AG10803 (cell line): ENCODE measurements at regions not wholly inside any gene's neighbourhood (a gene's known extent, or its start where the extent isn't known, plus 50 kb on each side); places are given as distances from the start of the nearest gene placed in this dataset.
A peak's percentile ranks its signal among the peaks of the same experiment; 100 is the strongest.

Experiments
- DNase-seq: peaks from one replicate; pipeline ENCODE4 v3.0.0; 2010; ENCODE audit warnings: low read depth
- H3K4me3 ChIP-seq: 2 replicates; pipeline ENCODE4 v1.5.1; 2011; ENCODE audit warnings: mild to moderate bottlenecking, low read length, control low read depth
- CTCF ChIP-seq: conservative IDR thresholded peaks from 2 replicates; pipeline ENCODE4 v1.5.1; 2011; ENCODE audit warnings: mild to moderate bottlenecking, low read length, control low read depth, inconsistent platforms

- H3K4me3 ChIP-seq = no peak overlapping the region
- TF ChIP-seq CTCF = no peak
- DNase-seq = no peak
Measured at GRCh38 chr13:105389373-105389772, 1146.1 kb downstream of the EFNB2 start.

- no peak for DNase-seq
- no peak overlapping the region for H3K4me3 ChIP-seq
- no peak for TF ChIP-seq CTCF
Measured at GRCh38 chr13:105377452-105377851, 1158.0 kb downstream of the EFNB2 start.

GRCh38 chr13:105370011-105370650, 1165.3 kb downstream of the EFNB2 start:
- no peak for TF ChIP-seq CTCF
- H3K4me3 ChIP-seq = no peak overlapping the region
- DNase-seq = peak; percentile 34

GRCh38 chr13:105368781-105369180, 1166.7 kb downstream of the EFNB2 start:
- no peak overlapping the region for H3K4me3 ChIP-seq
- no peak for TF ChIP-seq CTCF
- DNase-seq = no peak

- no peak overlapping the region for H3K4me3 ChIP-seq
- no peak for DNase-seq
- TF ChIP-seq CTCF = no peak
Measured at GRCh38 chr13:105365831-105366230, 1169.6 kb downstream of the EFNB2 start.

GRCh38 chr13:105365021-105365550, 1170.4 kb downstream of the EFNB2 start:
- no peak for TF ChIP-seq CTCF
- no peak for DNase-seq
- no peak overlapping the region for H3K4me3 ChIP-seq

GRCh38 chr13:105364191-105364590, 1171.3 kb downstream of the EFNB2 start:
- no peak overlapping the region for H3K4me3 ChIP-seq
- no peak for DNase-seq
- TF ChIP-seq CTCF = no peak
